COLO668 (cell line): ENCODE measurements at regions not wholly inside any gene's neighbourhood (a gene's known extent, or its start where the extent isn't known, plus 50 kb on each side); places are given as distances from the start of the nearest gene placed in this dataset.
A peak's percentile ranks its signal among the peaks of the same experiment; 100 is the strongest.
"Not testable (repeated sequence)": the region's sequence is repeated elsewhere in the genome, so short reads cannot be mapped to it uniquely, and the experiment has no call there.

Source experiments
- DNase-seq: peaks from one replicate; lab custom pipeline; 2025; ENCODE audit not compliant: unreplicated experiment; lab: John Stamatoyannopoulos, UW

- DNase-seq: no peak
These were observed 368.2 kb upstream of the ROPN1 start for GRCh38 chr3:124360155-124360554.

GRCh38 chr3:124360563-124360962 is 368.6 kb upstream of the ROPN1 start:
- DNase-seq: no peak

- no peak for DNase-seq
These were observed 368.7 kb upstream of the UMPS start for GRCh38 chr3:124361566-124361965.

- DNase-seq: peak; percentile 25
These were observed 367.8 kb upstream of the UMPS start for GRCh38 chr3:124362455-124362854.

GRCh38 chr3:124363476-124363875 is 366.8 kb upstream of the UMPS start:
- no peak for DNase-seq

- DNase-seq: no peak
These were observed 365.8 kb upstream of the UMPS start for GRCh38 chr3:124364317-124365020.

GRCh38 chr3:124366655-124367054 is 363.6 kb upstream of the UMPS start:
- not testable (repeated sequence) for DNase-seq

- DNase-seq: no peak
These were observed 357.5 kb upstream of the UMPS start for GRCh38 chr3:124372775-124373174.

- DNase-seq: no peak
These were observed 356.7 kb upstream of the UMPS start for GRCh38 chr3:124373524-124373923.

- DNase-seq: no peak
These were observed 355.7 kb upstream of the UMPS start for GRCh38 chr3:124374583-124374982.

GRCh38 chr3:124381575-124382333 is 348.5 kb upstream of the UMPS start:
- no peak for DNase-seq

GRCh38 chr3:124383051-124383450 is 347.2 kb upstream of the UMPS start:
- no peak for DNase-seq

- no peak for DNase-seq
These were observed 346.3 kb upstream of the UMPS start for GRCh38 chr3:124383846-124384466.

- no peak for DNase-seq
These were observed 345.7 kb upstream of the UMPS start for GRCh38 chr3:124384527-124384926.

GRCh38 chr3:124385996-124386395 is 344.3 kb upstream of the UMPS start:
- no peak for DNase-seq

GRCh38 chr3:124386996-124387595 is 343.2 kb upstream of the UMPS start:
- DNase-seq: no peak

- DNase-seq: no peak
These were observed 338.5 kb upstream of the UMPS start for GRCh38 chr3:124391774-124392173.

GRCh38 chr3:124393340-124393739 is 336.9 kb upstream of the UMPS start:
- no peak for DNase-seq

GRCh38 chr3:124395162-124395561 is 335.1 kb upstream of the UMPS start:
- DNase-seq: no peak

- DNase-seq: no peak
These were observed 334.5 kb upstream of the UMPS start for GRCh38 chr3:124395584-124396338.

- DNase-seq: no peak
These were observed 333.8 kb upstream of the UMPS start for GRCh38 chr3:124396339-124396950.
